CMK (cell line): ENCODE measurements at regions not wholly inside any gene's neighbourhood (a gene's known extent, or its start where the extent isn't known, plus 50 kb on each side); places are given as distances from the start of the nearest gene placed in this dataset.

ENCODE experiments used
- DNase-seq: peaks from one replicate; pipeline ENCODE4 v3.0.0-alpha.2; 2010; ENCODE audit warnings: low read depth

DNA sequence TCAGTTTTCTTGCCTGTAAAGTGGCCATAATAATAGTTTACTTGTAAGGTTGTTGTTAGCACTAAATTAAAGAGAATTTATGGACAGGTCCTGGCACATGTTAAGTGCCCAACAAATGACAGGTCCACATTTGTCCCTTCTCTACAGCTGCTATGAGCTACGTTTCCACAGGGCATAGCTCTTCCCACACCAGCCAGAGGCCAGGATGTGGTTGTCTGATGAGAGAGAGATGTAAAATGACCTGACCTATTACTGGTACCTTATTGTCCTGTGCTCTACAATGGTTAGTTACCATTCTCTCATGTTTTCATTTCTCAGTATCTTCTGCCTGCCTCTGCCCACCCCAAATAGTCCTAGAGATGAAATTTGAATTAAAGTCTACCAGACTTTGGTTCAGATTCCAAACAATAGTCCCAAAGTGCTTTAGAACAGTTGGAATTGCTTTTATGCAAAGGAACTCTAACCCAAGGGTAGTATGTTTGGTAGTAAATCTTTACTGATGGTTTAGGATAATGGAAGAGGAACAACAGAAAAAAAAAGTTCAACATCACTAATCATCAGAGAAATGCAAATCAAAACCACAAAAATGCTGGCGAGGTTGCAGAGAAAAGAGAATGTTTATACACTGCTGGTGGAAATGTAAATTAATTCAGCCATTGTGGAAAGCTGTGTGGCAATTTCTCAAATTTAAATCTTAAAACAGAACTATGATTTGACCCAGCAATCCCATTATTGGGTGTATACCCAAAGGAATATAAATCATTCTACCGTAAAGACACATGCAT lies 57.1 kb upstream of the ANKFN1 start:
- no peak for DNase-seq

DNA sequence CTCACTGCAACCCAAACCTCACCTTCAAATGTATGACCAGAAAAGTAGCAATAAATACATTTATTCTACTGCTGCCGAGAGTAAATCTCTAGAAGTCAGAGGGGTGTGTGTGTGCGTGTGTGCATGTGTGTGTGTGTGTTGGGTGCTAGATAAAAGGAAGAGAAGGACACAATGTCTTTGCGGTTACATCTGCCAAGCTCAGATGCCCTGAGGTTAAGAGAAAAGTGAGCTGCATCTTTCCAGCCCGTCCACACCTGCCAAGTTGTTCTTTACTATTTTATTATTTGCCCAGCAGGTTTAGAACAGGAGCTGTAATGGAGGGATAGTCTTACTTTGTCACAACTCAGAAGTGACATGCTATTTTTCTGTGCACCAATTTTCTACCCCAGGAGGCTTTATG lies 54.5 kb upstream of the ANKFN1 start:
- DNase-seq, result no peak

DNA sequence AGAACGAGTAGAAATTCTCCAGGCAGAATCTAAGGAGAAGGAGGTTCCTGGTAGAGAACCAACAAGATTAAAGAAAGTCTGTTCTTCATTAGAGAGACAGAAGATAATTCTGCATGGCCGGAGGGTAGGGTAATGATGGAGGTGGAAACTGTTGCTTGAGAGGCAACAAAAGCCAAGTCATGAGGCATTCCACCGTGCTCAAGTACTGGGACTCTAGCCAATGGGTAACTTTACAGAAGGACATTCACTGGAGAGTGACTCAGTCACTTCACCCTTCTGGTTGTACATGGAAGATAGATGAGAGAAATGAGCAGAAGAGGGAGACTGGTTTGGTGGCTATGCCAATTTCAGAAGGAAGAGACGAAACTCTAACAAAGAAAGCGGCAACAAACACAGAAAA lies 53.6 kb upstream of the ANKFN1 start:
- no peak for DNase-seq
